ENCODE measurements at regions not wholly inside any gene's neighbourhood (a gene's known extent, or its start where the extent isn't known, plus 50 kb on each side); places are given as distances from the start of the nearest gene placed in this dataset.

GRCh38 chr2:136448432-136448831 lies 316.9 kb upstream of the THSD7B start:
- ATAC-seq (ENCODE audit: insufficient read depth, low read depth) (no peak), DNase-seq (no peak)
- Histone ChIP-seq H4K20me1 (ENCODE audit: insufficient read depth, low read length) (no peaks in the 10 kb centered on the region), H3K36me3 (ENCODE audit: insufficient read depth, low read length) (no peaks in the 10 kb centered on the region), H3K9ac (ENCODE audit: low read depth, low read length) (no peak overlapping the region), H3K4me1 (ENCODE audit: insufficient read depth, low read length) (no peaks in the 10 kb centered on the region), H3K27me3 (ENCODE audit: insufficient read depth, low read length, poor library complexity) (peaks cover 18% of the 10 kb centered on the region), H3K4me2 (ENCODE audit: insufficient read depth, low read length) (no peak overlapping the region), H2AFZ (ENCODE audit: low read depth, low read length) (no peak overlapping the region), H3K27ac (ENCODE audit: low read length) (no peak overlapping the region), H3K9me3 (ENCODE audit: insufficient read depth, low read length, severe bottlenecking) (no peaks in the 10 kb centered on the region), H3K79me2 (ENCODE audit: insufficient read depth, low read length) (no peaks in the 10 kb centered on the region), H3K4me3 (ENCODE audit: low read depth in 1 of 2, low read length in 2 of 2) (no peak overlapping the region)
- no peak for TF ChIP-seq EZH2 (IDR thresholded peaks at IDR 0.05; ENCODE audit: borderline replicate concordance, low read depth, low read length, severe bottlenecking)
- TF ChIP-seq, protein P1, sequence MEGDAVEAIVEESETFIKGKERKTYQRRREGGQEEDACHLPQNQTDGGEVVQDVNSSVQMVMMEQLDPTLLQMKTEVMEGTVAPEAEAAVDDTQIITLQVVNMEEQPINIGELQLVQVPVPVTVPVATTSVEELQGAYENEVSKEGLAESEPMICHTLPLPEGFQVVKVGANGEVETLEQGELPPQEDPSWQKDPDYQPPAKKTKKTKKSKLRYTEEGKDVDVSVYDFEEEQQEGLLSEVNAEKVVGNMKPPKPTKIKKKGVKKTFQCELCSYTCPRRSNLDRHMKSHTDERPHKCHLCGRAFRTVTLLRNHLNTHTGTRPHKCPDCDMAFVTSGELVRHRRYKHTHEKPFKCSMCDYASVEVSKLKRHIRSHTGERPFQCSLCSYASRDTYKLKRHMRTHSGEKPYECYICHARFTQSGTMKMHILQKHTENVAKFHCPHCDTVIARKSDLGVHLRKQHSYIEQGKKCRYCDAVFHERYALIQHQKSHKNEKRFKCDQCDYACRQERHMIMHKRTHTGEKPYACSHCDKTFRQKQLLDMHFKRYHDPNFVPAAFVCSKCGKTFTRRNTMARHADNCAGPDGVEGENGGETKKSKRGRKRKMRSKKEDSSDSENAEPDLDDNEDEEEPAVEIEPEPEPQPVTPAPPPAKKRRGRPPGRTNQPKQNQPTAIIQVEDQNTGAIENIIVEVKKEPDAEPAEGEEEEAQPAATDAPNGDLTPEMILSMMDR (IDR thresholded peaks at IDR 0.05; ENCODE audit: borderline replicate concordance, extremely low read depth, low read length, poor library complexity, severe bottlenecking) = no peak

GRCh38 chr2:136444323-136444722 lies 321.0 kb upstream of the THSD7B start:
- ATAC-seq (ENCODE audit: insufficient read depth, low read depth) (no peak), DNase-seq (no peak)
- no peak overlapping the region for H3K4me2 ChIP-seq (ENCODE audit: insufficient read depth, low read length)
- H3K36me3 ChIP-seq (ENCODE audit: insufficient read depth, low read length) = no peaks in the 10 kb centered on the region
- H3K27me3 ChIP-seq (ENCODE audit: insufficient read depth, low read length, poor library complexity) = peaks cover 16% of the 10 kb centered on the region
- H3K9ac ChIP-seq (ENCODE audit: low read depth, low read length) = no peak overlapping the region
- H3K4me3 ChIP-seq (ENCODE audit: low read depth in 1 of 2, low read length in 2 of 2) = no peak overlapping the region
- H3K4me1 ChIP-seq (ENCODE audit: insufficient read depth, low read length) = no peaks in the 10 kb centered on the region
- no peak overlapping the region for H2AFZ ChIP-seq (ENCODE audit: low read depth, low read length)
- H3K9me3 ChIP-seq (ENCODE audit: insufficient read depth, low read length, severe bottlenecking) = no peaks in the 10 kb centered on the region
- no peak for TF ChIP-seq EZH2 (IDR thresholded peaks at IDR 0.05; ENCODE audit: borderline replicate concordance, low read depth, low read length, severe bottlenecking)
- TF ChIP-seq, protein P1 (IDR thresholded peaks at IDR 0.05; ENCODE audit: borderline replicate concordance, extremely low read depth, low read length, poor library complexity, severe bottlenecking) = no peak
- H4K20me1 ChIP-seq (ENCODE audit: insufficient read depth, low read length) = no peaks in the 10 kb centered on the region
- H3K27ac ChIP-seq (ENCODE audit: low read length) = no peak overlapping the region
- H3K79me2 ChIP-seq (ENCODE audit: insufficient read depth, low read length) = no peaks in the 10 kb centered on the region

- no peaks in the 10 kb centered on the region for H3K4me1 ChIP-seq (ENCODE audit: insufficient read depth, low read length)
- H3K36me3 ChIP-seq (ENCODE audit: insufficient read depth, low read length) = no peaks in the 10 kb centered on the region
- no peak overlapping the region for H2AFZ ChIP-seq (ENCODE audit: low read depth, low read length)
- H3K9me3 ChIP-seq (ENCODE audit: insufficient read depth, low read length, severe bottlenecking) = no peaks in the 10 kb centered on the region
- H4K20me1 ChIP-seq (ENCODE audit: insufficient read depth, low read length) = no peaks in the 10 kb centered on the region
- DNase-seq (no peak), ATAC-seq (ENCODE audit: insufficient read depth, low read depth) (no peak)
- H3K27me3 ChIP-seq (ENCODE audit: insufficient read depth, low read length, poor library complexity) = peaks cover 14% of the 10 kb centered on the region
- H3K4me2 ChIP-seq (ENCODE audit: insufficient read depth, low read length) = no peak overlapping the region
- H3K9ac ChIP-seq (ENCODE audit: low read depth, low read length) = no peak overlapping the region
- no peaks in the 10 kb centered on the region for H3K79me2 ChIP-seq (ENCODE audit: insufficient read depth, low read length)
- TF ChIP-seq EZH2 (IDR thresholded peaks at IDR 0.05; ENCODE audit: borderline replicate concordance, low read depth, low read length, severe bottlenecking) = no peak
- TF ChIP-seq, protein P1 (IDR thresholded peaks at IDR 0.05; ENCODE audit: borderline replicate concordance, extremely low read depth, low read length, poor library complexity, severe bottlenecking) = no peak
- no peak overlapping the region for H3K4me3 ChIP-seq (ENCODE audit: low read depth in 1 of 2, low read length in 2 of 2)
- H3K27ac ChIP-seq (ENCODE audit: low read length) = no peak overlapping the region
These were observed 321.7 kb upstream of the THSD7B start for GRCh38 chr2:136443661-136444060.

All from DND-41 (cell line).